ENCODE measurements at regions not wholly inside any gene's neighbourhood (a gene's known extent, or its start where the extent isn't known, plus 50 kb on each side); places are given as distances from the start of the nearest gene placed in this dataset.

GRCh38 chr4:4762909-4763821 is 96.3 kb upstream of the MSX1 start:
- Histone ChIP-seq H3K4me3 (no peak overlapping the region), H3K27me3 (no peaks in the 10 kb centered on the region), H3K27ac (no peak overlapping the region), H3K9me3 (no peaks in the 10 kb centered on the region), H3K36me3 (no peaks in the 10 kb centered on the region), H3K4me1 (no peaks in the 10 kb centered on the region)
- TF ChIP-seq CTCF (IDR thresholded peaks at IDR 0.05) (no peak), EP300 (IDR thresholded peaks at IDR 0.05; ENCODE audit: low read depth) (no peak), POLR2AphosphoS5 (IDR thresholded peaks at IDR 0.05) (no peak), POLR2A (IDR thresholded peaks at IDR 0.05) (no peak)
- no peak for DNase-seq
- in situ Hi-C loops (cut with MboI; ENCODE audit: low pct_ligation_motif_present in 1 of 4, low pct_unique_long_range_greater_than_20kb in 1 of 4, low sequenced_read_pairs in 3 of 4): no loop called here
- 25 to 48% methylated on average over 11 to 27 of the region's 27 CpGs for WGBS, 2 donors (ENCODE audit: low coverage in 1 of 2)
- intact Hi-C loops (cut with DNase I; ENCODE audit: low total_unique reads): no loop called here

GRCh38 chr4:4762300-4762699 is 97.2 kb upstream of the MSX1 start:
- intact Hi-C loops (cut with DNase I; ENCODE audit: low total_unique reads): no loop called here
- H3K27me3 ChIP-seq: no peaks in the 10 kb centered on the region
- TF ChIP-seq CTCF (IDR thresholded peaks at IDR 0.05): no peak
- no peak for TF ChIP-seq POLR2AphosphoS5 (IDR thresholded peaks at IDR 0.05)
- TF ChIP-seq EP300 (IDR thresholded peaks at IDR 0.05; ENCODE audit: low read depth): no peak
- no peak for TF ChIP-seq POLR2A (IDR thresholded peaks at IDR 0.05)

DNA sequence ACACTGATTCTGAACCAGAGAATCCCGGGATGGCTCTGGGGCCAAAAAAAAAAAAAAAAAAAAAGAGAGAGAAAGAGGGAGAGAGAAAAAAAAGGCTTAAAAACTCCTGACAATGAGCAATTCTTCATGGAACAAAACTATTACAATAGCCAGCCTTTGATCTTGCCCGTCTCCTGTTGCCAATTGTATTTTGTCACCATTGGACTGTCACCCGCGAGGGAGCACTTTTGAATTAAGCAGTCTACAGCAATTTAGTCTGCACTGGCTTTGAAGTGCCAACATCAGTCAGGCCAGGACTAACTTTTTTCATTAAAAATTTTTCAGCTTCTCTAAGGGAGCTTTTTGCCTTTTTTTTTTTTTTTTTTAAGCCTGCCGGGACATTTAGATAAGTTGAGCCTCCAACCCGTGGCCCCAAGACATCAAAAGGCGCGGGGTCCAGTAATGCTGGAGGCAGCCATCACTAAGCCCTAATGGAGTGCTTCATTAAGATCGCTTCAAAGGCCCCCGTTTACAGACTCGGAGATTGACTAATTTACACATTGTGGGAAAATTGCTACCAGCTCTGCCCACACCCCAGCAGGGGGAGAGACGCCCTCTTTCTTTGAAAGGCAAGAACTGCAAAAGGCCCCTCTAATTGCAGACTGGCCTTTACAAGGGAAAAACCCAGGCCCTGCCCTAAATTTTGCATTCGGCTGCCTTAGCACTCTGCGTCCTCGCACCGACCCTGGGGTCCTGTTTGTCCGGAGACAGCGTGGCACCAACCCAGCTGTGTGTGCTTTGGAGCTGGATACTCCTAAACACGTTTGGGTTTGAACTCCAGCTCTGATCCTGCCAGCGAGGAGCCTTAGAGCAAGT is 98.1 kb upstream of the MSX1 start:
- Histone ChIP-seq H3K4me3 (no peak overlapping the region), H3K36me3 (no peaks in the 10 kb centered on the region), H3K9me3 (no peaks in the 10 kb centered on the region), H3K27ac (no peak overlapping the region), H3K4me1 (no peaks in the 10 kb centered on the region), H3K27me3 (no peaks in the 10 kb centered on the region)
- TF ChIP-seq CTCF (IDR thresholded peaks at IDR 0.05) (no peak), EP300 (IDR thresholded peaks at IDR 0.05; ENCODE audit: low read depth) (no peak), POLR2A (IDR thresholded peaks at IDR 0.05) (no peak), POLR2AphosphoS5 (IDR thresholded peaks at IDR 0.05) (no peak)
- intact Hi-C loops (cut with DNase I; ENCODE audit: low total_unique reads) (no loop called here), in situ Hi-C loops (cut with MboI; ENCODE audit: low pct_ligation_motif_present in 1 of 4, low pct_unique_long_range_greater_than_20kb in 1 of 4, low sequenced_read_pairs in 3 of 4) (no loop called here)
- 70 to 78% methylated on average over 6 to 20 of the region's 20 CpGs for WGBS, 2 donors (ENCODE audit: low coverage in 1 of 2)
- DNase-seq: no peak

More at GRCh38 chr4:4762300-4762699, 97.2 kb upstream of the MSX1 start:
- 82% methylated on average over 9 of the region's 9 CpGs; no CpG with 5 or more reads in 1 of the 2 donors for WGBS, 2 donors (ENCODE audit: low coverage in 1 of 2)
- Histone ChIP-seq H3K4me3 (no peak overlapping the region), H3K4me1 (no peaks in the 10 kb centered on the region), H3K9me3 (no peaks in the 10 kb centered on the region), H3K36me3 (no peaks in the 10 kb centered on the region), H3K27ac (no peak overlapping the region)
- in situ Hi-C loops (cut with MboI; ENCODE audit: low pct_ligation_motif_present in 1 of 4, low pct_unique_long_range_greater_than_20kb in 1 of 4, low sequenced_read_pairs in 3 of 4): no loop called here
- DNase-seq: no peak

GRCh38 chr4:4759883-4760282 is 99.6 kb upstream of the MSX1 start:
- Histone ChIP-seq H3K9me3 (no peaks in the 10 kb centered on the region), H3K27ac (no peak overlapping the region), H3K4me3 (no peak overlapping the region), H3K27me3 (no peaks in the 10 kb centered on the region), H3K36me3 (no peaks in the 10 kb centered on the region), H3K4me1 (no peaks in the 10 kb centered on the region)
- intact Hi-C loops (cut with DNase I; ENCODE audit: low total_unique reads) (no loop called here), in situ Hi-C loops (cut with MboI; ENCODE audit: low pct_ligation_motif_present in 1 of 4, low pct_unique_long_range_greater_than_20kb in 1 of 4, low sequenced_read_pairs in 3 of 4) (no loop called here)
- no peak for DNase-seq
- TF ChIP-seq POLR2AphosphoS5 (IDR thresholded peaks at IDR 0.05) (no peak), POLR2A (IDR thresholded peaks at IDR 0.05) (no peak), CTCF (IDR thresholded peaks at IDR 0.05) (no peak), EP300 (IDR thresholded peaks at IDR 0.05; ENCODE audit: low read depth) (no peak)
- 75 to 85% methylated on average over 4 to 7 of the region's 7 CpGs for WGBS, 2 donors (ENCODE audit: low coverage in 1 of 2)
